ENCODE measurements at regions not wholly inside any gene's neighbourhood (a gene's known extent, or its start where the extent isn't known, plus 50 kb on each side); places are given as distances from the start of the nearest gene placed in this dataset.
A peak's percentile ranks its signal among the peaks of the same experiment; 100 is the strongest.

GRCh38 chr7:10401793-10402192 is 571.9 kb upstream of the PHF14 start:
- no peak for TF ChIP-seq CTCF (IDR thresholded peaks at IDR 0.05; ENCODE audit: low read depth, low read length)
- DNase-seq (ENCODE audit: low read depth in 2 of 2) = no peak
- H3K4me3 ChIP-seq (replicated peaks in 1 of 2; ENCODE audit: low read depth in 2 of 2, low read length in 2 of 2) = no peak overlapping the region

GRCh38 chr7:10412422-10413019 is 561.2 kb upstream of the PHF14 start:
- peak; percentile 40 for TF ChIP-seq CTCF (IDR thresholded peaks at IDR 0.05; ENCODE audit: low read depth, low read length)
- peak; percentile 41 to 52 for DNase-seq (ENCODE audit: low read depth in 2 of 2)
- H3K4me3 ChIP-seq (replicated peaks in 1 of 2; ENCODE audit: low read depth in 2 of 2, low read length in 2 of 2) = no peak overlapping the region

GRCh38 chr7:10418985-10419384 is 554.7 kb upstream of the PHF14 start:
- DNase-seq (ENCODE audit: low read depth in 2 of 2) = no peak
- H3K4me3 ChIP-seq (replicated peaks in 1 of 2; ENCODE audit: low read depth in 2 of 2, low read length in 2 of 2) = no peak overlapping the region
- TF ChIP-seq CTCF (IDR thresholded peaks at IDR 0.05; ENCODE audit: low read depth, low read length) = no peak

- TF ChIP-seq CTCF (IDR thresholded peaks at IDR 0.05; ENCODE audit: low read depth, low read length) = no peak
- no peak for DNase-seq (ENCODE audit: low read depth in 2 of 2)
- H3K4me3 ChIP-seq (replicated peaks in 1 of 2; ENCODE audit: low read depth in 2 of 2, low read length in 2 of 2) = no peak overlapping the region
These were observed 544.6 kb upstream of the PHF14 start for GRCh38 chr7:10429031-10429430.

GRCh38 chr7:10429511-10429910 is 544.2 kb upstream of the PHF14 start:
- H3K4me3 ChIP-seq (replicated peaks in 1 of 2; ENCODE audit: low read depth in 2 of 2, low read length in 2 of 2) = no peak overlapping the region
- no peak for DNase-seq (ENCODE audit: low read depth in 2 of 2)
- TF ChIP-seq CTCF (IDR thresholded peaks at IDR 0.05; ENCODE audit: low read depth, low read length) = no peak

- no peak overlapping the region for H3K4me3 ChIP-seq (replicated peaks in 1 of 2; ENCODE audit: low read depth in 2 of 2, low read length in 2 of 2)
- no peak for TF ChIP-seq CTCF (IDR thresholded peaks at IDR 0.05; ENCODE audit: low read depth, low read length)
- no peak for DNase-seq (ENCODE audit: low read depth in 2 of 2)
These were observed 537.4 kb upstream of the PHF14 start for GRCh38 chr7:10436302-10436701.

- no peak for DNase-seq (ENCODE audit: low read depth in 2 of 2)
- TF ChIP-seq CTCF (IDR thresholded peaks at IDR 0.05; ENCODE audit: low read depth, low read length) = no peak
- H3K4me3 ChIP-seq (replicated peaks in 1 of 2; ENCODE audit: low read depth in 2 of 2, low read length in 2 of 2) = no peak overlapping the region
These were observed 534.6 kb upstream of the PHF14 start for GRCh38 chr7:10439027-10439426.

All from cardiac fibroblast (primary cell).